Rectal smooth muscle tissue (tissue), 1 donor: ENCODE measurements at regions not wholly inside any gene's neighbourhood (a gene's known extent, or its start where the extent isn't known, plus 50 kb on each side); places are given as distances from the start of the nearest gene placed in this dataset.
"Not testable (repeated sequence)": the region's sequence is repeated elsewhere in the genome, so short reads cannot be mapped to it uniquely, and the experiment has no call there.

ENCODE experiments used
- H3K27ac ChIP-seq: one replicate; pipeline ENCODE4 v1.7.0; 2013; ENCODE audit warnings: low read depth, low read length, inconsistent platforms
- H3K27me3 ChIP-seq: one replicate; pipeline ENCODE4 v1.7.0; 2013; ENCODE audit warnings: low read length; ENCODE audit not compliant: control insufficient read depth, insufficient read depth
- H3K36me3 ChIP-seq: one replicate; pipeline ENCODE4 v1.7.0; 2013; ENCODE audit warnings: low read length; ENCODE audit not compliant: control insufficient read depth, insufficient read depth
- H3K4me1 ChIP-seq: one replicate; pipeline ENCODE4 v1.7.0; 2013; ENCODE audit warnings: low read length; ENCODE audit not compliant: control insufficient read depth, insufficient read depth
- H3K4me3 ChIP-seq: one replicate; pipeline ENCODE4 v1.7.0; 2013; ENCODE audit warnings: low read length
- H3K9ac ChIP-seq: one replicate; pipeline ENCODE4 v1.7.0; 2013; ENCODE audit warnings: low read length

- H3K4me3 ChIP-seq = no peak overlapping the region
- no peaks in the 10 kb centered on the region for H3K4me1 ChIP-seq
- H3K9ac ChIP-seq = no peak overlapping the region
- no peaks in the 10 kb centered on the region for H3K27me3 ChIP-seq
- no peaks in the 10 kb centered on the region for H3K36me3 ChIP-seq
- no peak overlapping the region for H3K27ac ChIP-seq
Observed at GRCh38 chr5:89823046-89823445, 586.5 kb downstream of the CETN3 start.

DNA sequence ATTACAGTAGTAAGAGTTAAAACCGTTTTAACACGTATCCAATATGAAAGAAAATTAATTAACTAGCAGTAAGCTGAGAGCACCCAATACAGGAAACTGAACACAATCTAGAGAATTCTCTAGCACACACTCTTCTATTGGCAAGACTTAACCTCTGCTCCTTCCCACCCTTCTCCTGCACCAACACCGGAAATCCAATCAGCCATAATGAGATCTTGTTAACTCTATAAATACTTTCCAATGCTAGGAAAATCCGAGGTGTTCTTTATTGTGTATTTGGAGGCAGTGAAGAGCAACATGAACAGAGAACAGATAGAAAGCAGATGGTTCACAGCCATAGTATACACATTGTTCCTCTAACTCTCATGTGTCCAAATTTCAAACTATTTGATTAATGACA lies 591.7 kb downstream of the CETN3 start:
- no peak overlapping the region for H3K9ac ChIP-seq
- H3K4me3 ChIP-seq = no peak overlapping the region
- no peaks in the 10 kb centered on the region for H3K27me3 ChIP-seq
- H3K27ac ChIP-seq = no peak overlapping the region
- H3K36me3 ChIP-seq = no peaks in the 10 kb centered on the region
- no peaks in the 10 kb centered on the region for H3K4me1 ChIP-seq

DNA sequence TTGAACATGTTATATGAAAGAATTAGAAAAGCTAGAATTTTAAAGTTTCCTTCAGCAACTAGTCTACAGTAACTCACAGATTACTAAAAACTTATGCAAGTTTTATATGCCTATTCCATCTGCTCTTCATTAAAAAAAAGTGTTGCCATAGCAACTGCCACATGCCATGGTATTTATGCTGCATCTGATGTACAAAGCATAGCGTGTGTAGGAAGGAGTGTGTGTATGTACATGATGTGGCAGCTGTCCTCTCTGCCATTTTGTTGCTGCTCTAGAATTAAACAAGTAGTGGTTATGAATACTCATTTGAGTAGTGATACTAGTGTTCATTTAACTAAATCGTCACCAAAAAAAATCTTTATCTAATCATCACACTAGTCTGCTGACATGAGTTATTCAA lies 593.5 kb downstream of the CETN3 start:
- Histone ChIP-seq H3K4me3 (no peak overlapping the region), H3K27ac (no peak overlapping the region), H3K27me3 (no peaks in the 10 kb centered on the region), H3K4me1 (no peaks in the 10 kb centered on the region), H3K36me3 (no peaks in the 10 kb centered on the region), H3K9ac (no peak overlapping the region)

DNA sequence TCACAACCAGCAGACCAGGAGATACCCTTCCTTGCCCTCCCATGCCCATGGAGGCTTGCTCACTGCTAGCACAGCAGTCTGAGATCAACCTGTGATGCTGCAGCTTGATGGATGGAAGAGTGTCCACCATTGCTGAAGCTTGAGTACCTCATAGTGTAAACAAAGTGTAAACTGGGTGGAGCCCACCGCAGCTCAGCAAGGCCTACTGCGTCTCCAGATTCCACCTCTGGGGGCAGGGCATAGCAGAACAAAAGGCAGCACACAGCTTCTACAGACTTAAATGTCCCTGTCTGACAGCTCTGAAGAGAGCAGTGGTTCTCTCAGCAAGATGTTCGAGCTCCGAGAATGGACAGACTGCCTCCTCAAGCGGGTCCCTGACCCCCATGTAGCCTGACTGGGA lies 608.8 kb downstream of the CETN3 start:
- H3K27ac ChIP-seq, H3K4me1 ChIP-seq, H3K4me3 ChIP-seq, H3K36me3 ChIP-seq, H3K9ac ChIP-seq, H3K27me3 ChIP-seq: not testable (repeated sequence)

- not testable (repeated sequence) for H3K4me3 ChIP-seq, H3K27me3 ChIP-seq, H3K27ac ChIP-seq, H3K36me3 ChIP-seq, H3K9ac ChIP-seq, H3K4me1 ChIP-seq
Observed at GRCh38 chr5:89794504-89794903, 615.1 kb downstream of the CETN3 start.

DNA sequence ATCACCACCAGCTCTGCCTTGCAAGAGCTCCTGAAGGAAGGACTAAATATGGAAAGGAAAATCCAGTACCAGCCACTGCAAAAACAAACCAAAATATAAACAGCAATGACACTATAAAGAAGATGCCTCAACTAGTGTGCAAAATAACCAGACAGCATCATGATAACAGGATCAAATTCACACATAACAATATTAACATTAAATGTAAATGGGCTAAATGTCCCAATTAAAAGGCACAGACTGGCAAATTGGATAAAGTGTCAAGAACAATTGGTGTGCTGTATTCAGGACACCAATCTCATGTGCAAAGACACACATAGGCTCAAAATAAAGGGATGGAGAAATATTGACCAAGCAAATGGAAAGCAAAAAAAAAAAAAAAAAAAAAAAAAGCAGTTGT lies 629.8 kb downstream of the CETN3 start:
- H3K36me3 ChIP-seq, H3K4me1 ChIP-seq, H3K4me3 ChIP-seq, H3K27ac ChIP-seq, H3K27me3 ChIP-seq, H3K9ac ChIP-seq: not testable (repeated sequence)

- no peak overlapping the region for H3K4me3 ChIP-seq
- no peaks in the 10 kb centered on the region for H3K36me3 ChIP-seq
- no peak overlapping the region for H3K9ac ChIP-seq
- no peaks in the 10 kb centered on the region for H3K4me1 ChIP-seq
- no peaks in the 10 kb centered on the region for H3K27me3 ChIP-seq
- H3K27ac ChIP-seq = no peak overlapping the region
Observed at GRCh38 chr5:89777758-89778157, 631.8 kb downstream of the CETN3 start.

GRCh38 chr5:89769975-89770374 lies 639.6 kb downstream of the CETN3 start:
- H3K4me3 ChIP-seq = no peak overlapping the region

DNA sequence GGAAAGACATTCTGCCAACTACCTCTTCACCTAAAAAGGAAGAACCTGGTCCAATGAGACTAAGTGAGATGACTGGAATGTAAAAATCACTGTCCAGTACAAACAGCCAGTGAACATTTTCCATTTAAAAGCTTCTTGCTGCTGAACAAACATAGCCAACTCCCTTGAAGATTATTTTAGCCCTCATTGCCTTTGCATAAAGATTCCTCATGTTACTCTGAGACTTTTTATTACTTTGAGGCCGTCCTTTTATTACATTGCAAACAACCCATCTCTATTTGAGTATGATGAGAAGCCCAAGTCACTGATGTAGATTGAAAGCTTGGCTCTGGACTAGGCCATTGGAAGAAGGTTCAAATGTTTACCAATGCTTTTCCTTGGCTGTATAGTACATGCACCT lies 649.8 kb downstream of the CETN3 start:
- H3K27ac ChIP-seq = no peak overlapping the region
- H3K4me3 ChIP-seq = no peak overlapping the region
- H3K4me1 ChIP-seq = no peaks in the 10 kb centered on the region
- H3K27me3 ChIP-seq = no peaks in the 10 kb centered on the region
- no peaks in the 10 kb centered on the region for H3K36me3 ChIP-seq
- no peak overlapping the region for H3K9ac ChIP-seq

More at GRCh38 chr5:89769975-89770374, 639.6 kb downstream of the CETN3 start:
- H3K27ac ChIP-seq = no peak overlapping the region
- no peaks in the 10 kb centered on the region for H3K36me3 ChIP-seq
- H3K4me1 ChIP-seq = no peaks in the 10 kb centered on the region
- H3K9ac ChIP-seq = no peak overlapping the region
- H3K27me3 ChIP-seq = no peaks in the 10 kb centered on the region

DNA sequence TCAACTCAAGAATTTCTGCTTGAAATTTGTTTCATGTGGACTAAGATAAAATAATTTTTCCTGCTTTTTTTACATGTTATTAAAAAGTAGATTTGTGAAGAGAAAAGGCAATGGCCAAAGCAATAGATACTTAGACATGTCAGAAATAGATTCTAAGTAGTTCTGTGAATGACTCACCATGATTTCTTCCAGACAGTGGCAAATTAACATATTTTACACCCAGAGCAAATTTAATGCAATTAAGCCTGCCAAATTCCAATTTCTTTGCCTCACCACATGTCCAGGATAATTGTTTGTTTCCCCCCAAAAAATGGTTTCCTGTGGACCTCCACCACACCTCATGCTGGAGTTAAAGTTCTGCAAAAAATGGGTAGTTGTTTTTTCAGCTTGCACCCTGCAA lies 651.4 kb downstream of the CETN3 start:
- Histone ChIP-seq H3K27ac (no peak overlapping the region), H3K4me3 (no peak overlapping the region), H3K4me1 (no peaks in the 10 kb centered on the region), H3K9ac (no peak overlapping the region), H3K36me3 (no peaks in the 10 kb centered on the region), H3K27me3 (no peaks in the 10 kb centered on the region)

GRCh38 chr5:89756955-89757354 lies 652.6 kb downstream of the CETN3 start:
- Histone ChIP-seq H3K27ac (no peak overlapping the region), H3K9ac (no peak overlapping the region), H3K36me3 (no peaks in the 10 kb centered on the region), H3K4me1 (no peaks in the 10 kb centered on the region), H3K27me3 (no peaks in the 10 kb centered on the region), H3K4me3 (no peak overlapping the region)

- Histone ChIP-seq H3K36me3 (no peaks in the 10 kb centered on the region), H3K9ac (no peak overlapping the region), H3K4me3 (no peak overlapping the region), H3K4me1 (no peaks in the 10 kb centered on the region), H3K27me3 (no peaks in the 10 kb centered on the region), H3K27ac (no peak overlapping the region)
Observed at GRCh38 chr5:89755024-89755423, 654.5 kb downstream of the CETN3 start.

DNA sequence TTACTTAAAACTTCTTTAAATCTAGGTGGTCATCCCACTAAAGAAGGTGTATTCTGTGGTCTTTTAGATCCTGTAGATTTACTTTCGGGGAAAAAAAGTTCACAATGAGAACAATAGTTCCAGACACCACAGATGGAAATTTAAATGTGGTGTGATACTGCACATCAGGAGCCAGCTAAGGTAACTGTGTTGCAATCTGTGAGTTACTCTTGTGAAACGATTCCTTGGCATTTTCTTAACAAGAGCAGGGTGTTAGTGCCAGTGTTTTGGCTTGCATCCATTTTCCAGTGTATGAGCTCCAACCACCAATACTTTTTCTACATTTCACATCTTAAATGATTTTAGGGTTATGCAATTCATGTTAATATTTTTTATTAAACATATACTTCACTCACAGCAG lies 674.5 kb downstream of the CETN3 start:
- Histone ChIP-seq H3K9ac (no peak overlapping the region), H3K27ac (no peak overlapping the region), H3K4me3 (no peak overlapping the region), H3K36me3 (no peaks in the 10 kb centered on the region), H3K4me1 (peaks cover 2% of the 10 kb centered on the region), H3K27me3 (no peaks in the 10 kb centered on the region)

GRCh38 chr5:89733772-89734171 lies 675.8 kb downstream of the CETN3 start:
- no peak overlapping the region for H3K4me3 ChIP-seq
- H3K4me1 ChIP-seq = peaks cover 2% of the 10 kb centered on the region
- no peaks in the 10 kb centered on the region for H3K36me3 ChIP-seq
- H3K27me3 ChIP-seq = no peaks in the 10 kb centered on the region
- no peak overlapping the region for H3K27ac ChIP-seq
- H3K9ac ChIP-seq = no peak overlapping the region
